Endothelial cell of umbilical vein (primary cell): ENCODE measurements at regions not wholly inside any gene's neighbourhood (a gene's known extent, or its start where the extent isn't known, plus 50 kb on each side); places are given as distances from the start of the nearest gene placed in this dataset.

Experiments used
- EZH2 ChIP-seq: IDR thresholded peaks from 2 replicates; pipeline ENCODE4 v1.6.1; 2012; ENCODE audit warnings: borderline replicate concordance, low read depth, mild to moderate bottlenecking, moderate library complexity, low read length, inconsistent platforms; ENCODE audit not compliant: severe bottlenecking
- JUN ChIP-seq: IDR thresholded peaks from 2 replicates; pipeline ENCODE4 v1.6.1; 2011; ENCODE audit warnings: borderline replicate concordance, low read depth; ENCODE audit not compliant: insufficient read length, insufficient read depth
- MAX ChIP-seq: IDR thresholded peaks from 2 replicates; pipeline ENCODE4 v1.6.1; 2011; ENCODE audit not compliant: insufficient read depth, insufficient read length
- POLR2A ChIP-seq: IDR thresholded peaks from 2 replicates; pipeline ENCODE4 v1.6.1; 2012; ENCODE audit warnings: low read depth, mild to moderate bottlenecking, control low read depth, low read length
- POLR2AphosphoS5 ChIP-seq: IDR thresholded peaks from 2 replicates; pipeline ENCODE4 v1.6.1; 2012; ENCODE audit warnings: low read depth, mild to moderate bottlenecking, control low read depth, low read length, moderate library complexity; ENCODE audit not compliant: insufficient read depth
- TF ChIP-seq, protein P1 (sequence below), 2 donors: IDR thresholded peaks; 1 replicate in 1 of 2; 2 replicates in 1 of 2; pipeline ENCODE4 v1.5.1; 2011; ENCODE audit warnings: low read length in 2 of 2, mild to moderate bottlenecking in 2 of 2, moderate library complexity in 2 of 2, control low read depth in 1 of 2, inconsistent platforms in 1 of 2, low read depth in 1 of 2; ENCODE audit not compliant: insufficient read depth in 1 of 2; ENCODE audit errors: extremely low read depth in 1 of 2

- TF ChIP-seq, protein P1, sequence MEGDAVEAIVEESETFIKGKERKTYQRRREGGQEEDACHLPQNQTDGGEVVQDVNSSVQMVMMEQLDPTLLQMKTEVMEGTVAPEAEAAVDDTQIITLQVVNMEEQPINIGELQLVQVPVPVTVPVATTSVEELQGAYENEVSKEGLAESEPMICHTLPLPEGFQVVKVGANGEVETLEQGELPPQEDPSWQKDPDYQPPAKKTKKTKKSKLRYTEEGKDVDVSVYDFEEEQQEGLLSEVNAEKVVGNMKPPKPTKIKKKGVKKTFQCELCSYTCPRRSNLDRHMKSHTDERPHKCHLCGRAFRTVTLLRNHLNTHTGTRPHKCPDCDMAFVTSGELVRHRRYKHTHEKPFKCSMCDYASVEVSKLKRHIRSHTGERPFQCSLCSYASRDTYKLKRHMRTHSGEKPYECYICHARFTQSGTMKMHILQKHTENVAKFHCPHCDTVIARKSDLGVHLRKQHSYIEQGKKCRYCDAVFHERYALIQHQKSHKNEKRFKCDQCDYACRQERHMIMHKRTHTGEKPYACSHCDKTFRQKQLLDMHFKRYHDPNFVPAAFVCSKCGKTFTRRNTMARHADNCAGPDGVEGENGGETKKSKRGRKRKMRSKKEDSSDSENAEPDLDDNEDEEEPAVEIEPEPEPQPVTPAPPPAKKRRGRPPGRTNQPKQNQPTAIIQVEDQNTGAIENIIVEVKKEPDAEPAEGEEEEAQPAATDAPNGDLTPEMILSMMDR (IDR thresholded peaks at IDR 0.05; ENCODE audit: extremely low read depth in 1 of 2, insufficient read depth in 1 of 2, low read depth in 1 of 2, low read length in 2 of 2) = no peak
- TF ChIP-seq POLR2A = no peak
- no peak for TF ChIP-seq POLR2AphosphoS5
- no peak for TF ChIP-seq EZH2
- no peak for TF ChIP-seq MAX
- TF ChIP-seq JUN = no peak
Measured at GRCh38 chr6:159435701-159436100, 257.3 kb downstream of the SOD2 start.
